Upper lobe of left lung (tissue), 6 donors: ENCODE measurements at regions not wholly inside any gene's neighbourhood (a gene's known extent, or its start where the extent isn't known, plus 50 kb on each side); places are given as distances from the start of the nearest gene placed in this dataset.

Experiments used
- ATAC-seq, 2 donors: fragments of 200-7000 bp; cut with Tn5 transposase; one replicate each; pipeline ENCODE4 v1.9.1; 2022; ENCODE audit warnings: mild to moderate bottlenecking in 2 of 2, moderate library complexity in 2 of 2; ENCODE audit not compliant: low FRiP score in 2 of 2
- DNase-seq, 2 donors: peaks; one replicate each; pipeline ENCODE4 v3.0.0-alpha.2; 2019 to 2020
- H3K27ac ChIP-seq, 4 donors: fragments of 200-600 bp; sonication (generic); one replicate each; pipeline ENCODE4 v1.5.1; 2016 to 2019
- H3K27me3 ChIP-seq, 4 donors: fragments of 200-600 bp; sonication (generic); one replicate each; pipeline ENCODE4 v1.5.1; 2017 to 2019
- H3K36me3 ChIP-seq, 4 donors: fragments of 200-600 bp; sonication (generic); one replicate each; pipeline ENCODE4 v1.5.1; 2016 to 2019
- H3K4me1 ChIP-seq, 4 donors: fragments of 200-600 bp; sonication (generic); one replicate each; pipeline ENCODE4 v1.5.1; 2018 to 2019
- H3K4me3 ChIP-seq, 4 donors: fragments of 200-600 bp; sonication (generic); one replicate each; pipeline ENCODE4 v1.5.1; 2017 to 2019; ENCODE audit warnings: mild to moderate bottlenecking in 2 of 4, moderate library complexity in 1 of 4
- H3K9me3 ChIP-seq, 4 donors: fragments of 200-600 bp; sonication (generic); one replicate each; pipeline ENCODE4 v1.5.1; 2018 to 2019
- EP300 ChIP-seq, 4 donors: sonication (generic); formaldehyde crosslinking; IDR thresholded peaks; one replicate each; pipeline ENCODE4 v1.5.1; 2017; ENCODE audit warnings: antibody characterized with exemption in 4 of 4, control low read depth in 2 of 4
- POLR2A ChIP-seq, 4 donors: fragments of 450-650 bp; IDR thresholded peaks; one replicate each; pipeline ENCODE4 v1.5.1; 2016 to 2017; ENCODE audit warnings: antibody characterized with exemption in 4 of 4, mild to moderate bottlenecking in 2 of 4
- POLR2AphosphoS5 ChIP-seq, 2 donors: sonication (generic); formaldehyde crosslinking; IDR thresholded peaks; one replicate each; pipeline ENCODE4 v1.5.1; 2017; ENCODE audit warnings: antibody characterized with exemption in 2 of 2
- WGBS, 2 donors: methylation state at CpG; one replicate each; pipeline ENCODE4 v1.1.5; 2017 to 2018; 5-methylcytosine and 5-hydroxymethylcytosine counted together
- TF ChIP-seq, protein P1 (sequence below), 6 experiments: fragments of 450-650 bp in 4 of 6; fragments of 200-600 bp in 2 of 6; sonication (generic) in 2 of 6; IDR thresholded peaks; one replicate each; pipeline ENCODE4 v1.5.1; 2016 to 2019; ENCODE audit warnings: antibody characterized with exemption in 6 of 6
- donor health status: DM: no; HTN: no; CAD: no; lungs with moderate emphysema.
- donor health status: DM: no; HTN: yes; CAD: no; lungs with severe emphysema.

DNA sequence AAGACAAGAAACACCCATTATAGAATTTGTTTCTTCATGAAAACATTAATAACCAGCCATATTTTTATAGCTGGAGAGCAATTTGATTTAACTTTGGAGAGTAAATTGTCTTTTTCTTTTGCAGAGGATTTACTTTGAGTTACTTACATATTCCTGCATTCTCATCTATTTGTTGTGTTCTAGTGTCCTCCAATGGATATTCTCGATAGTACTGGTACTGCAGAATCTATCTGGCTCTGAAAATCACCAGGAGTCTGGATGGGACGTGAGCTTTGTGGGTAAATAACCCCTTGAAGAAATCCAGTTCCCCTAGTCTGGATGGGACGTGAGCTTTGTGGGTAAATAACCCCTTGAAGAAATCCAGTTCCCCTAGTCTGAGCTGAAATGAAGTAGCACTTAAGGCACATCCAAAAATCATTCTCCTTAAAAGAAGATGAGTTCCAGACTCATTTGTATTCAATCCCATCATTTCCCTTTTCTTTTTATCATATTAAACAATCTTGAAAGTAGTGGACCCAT, 294.1 kb upstream of the UBE2E2 start:
- Histone ChIP-seq H3K4me3 (no peak overlapping the region), H3K36me3 (no peaks in the 10 kb centered on the region), H3K9me3 (no peaks in the 10 kb centered on the region), H3K27ac (no peak overlapping the region), H3K4me1 (no peaks in the 10 kb centered on the region), H3K27me3 (no peaks in the 10 kb centered on the region)
- no peak for DNase-seq
- no peak for ATAC-seq
- TF ChIP-seq, protein P1, sequence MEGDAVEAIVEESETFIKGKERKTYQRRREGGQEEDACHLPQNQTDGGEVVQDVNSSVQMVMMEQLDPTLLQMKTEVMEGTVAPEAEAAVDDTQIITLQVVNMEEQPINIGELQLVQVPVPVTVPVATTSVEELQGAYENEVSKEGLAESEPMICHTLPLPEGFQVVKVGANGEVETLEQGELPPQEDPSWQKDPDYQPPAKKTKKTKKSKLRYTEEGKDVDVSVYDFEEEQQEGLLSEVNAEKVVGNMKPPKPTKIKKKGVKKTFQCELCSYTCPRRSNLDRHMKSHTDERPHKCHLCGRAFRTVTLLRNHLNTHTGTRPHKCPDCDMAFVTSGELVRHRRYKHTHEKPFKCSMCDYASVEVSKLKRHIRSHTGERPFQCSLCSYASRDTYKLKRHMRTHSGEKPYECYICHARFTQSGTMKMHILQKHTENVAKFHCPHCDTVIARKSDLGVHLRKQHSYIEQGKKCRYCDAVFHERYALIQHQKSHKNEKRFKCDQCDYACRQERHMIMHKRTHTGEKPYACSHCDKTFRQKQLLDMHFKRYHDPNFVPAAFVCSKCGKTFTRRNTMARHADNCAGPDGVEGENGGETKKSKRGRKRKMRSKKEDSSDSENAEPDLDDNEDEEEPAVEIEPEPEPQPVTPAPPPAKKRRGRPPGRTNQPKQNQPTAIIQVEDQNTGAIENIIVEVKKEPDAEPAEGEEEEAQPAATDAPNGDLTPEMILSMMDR (IDR thresholded peaks at IDR 0.05): no peak
- TF ChIP-seq POLR2A (IDR thresholded peaks at IDR 0.05) (no peak), EP300 (IDR thresholded peaks at IDR 0.05) (no peak), POLR2AphosphoS5 (IDR thresholded peaks at IDR 0.05) (no peak)
- WGBS, 2 donors: 72% methylated on average over 3 of the region's 3 CpGs

DNA sequence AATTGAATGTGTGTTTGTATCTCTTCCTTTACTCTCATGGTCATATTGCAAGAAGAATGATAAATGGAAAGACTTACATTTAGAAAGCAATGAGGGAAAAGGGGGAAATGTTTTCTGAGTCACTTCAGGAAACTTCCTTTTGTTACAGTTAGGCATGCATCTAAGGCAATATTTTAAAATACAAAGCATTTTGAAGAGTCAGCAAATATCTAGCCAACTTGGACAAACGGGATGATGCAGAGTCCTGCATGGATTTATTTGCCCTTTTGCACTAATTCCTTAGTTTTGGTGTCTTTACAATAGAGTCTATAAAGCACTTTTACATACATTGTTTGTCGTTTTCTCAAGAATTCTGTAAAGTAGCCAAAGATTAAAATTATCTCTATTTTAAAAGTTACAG, 286.2 kb upstream of the UBE2E2 start:
- 62 to 66% methylated on average over 2 of the region's 2 CpGs for WGBS, 2 donors

DNA sequence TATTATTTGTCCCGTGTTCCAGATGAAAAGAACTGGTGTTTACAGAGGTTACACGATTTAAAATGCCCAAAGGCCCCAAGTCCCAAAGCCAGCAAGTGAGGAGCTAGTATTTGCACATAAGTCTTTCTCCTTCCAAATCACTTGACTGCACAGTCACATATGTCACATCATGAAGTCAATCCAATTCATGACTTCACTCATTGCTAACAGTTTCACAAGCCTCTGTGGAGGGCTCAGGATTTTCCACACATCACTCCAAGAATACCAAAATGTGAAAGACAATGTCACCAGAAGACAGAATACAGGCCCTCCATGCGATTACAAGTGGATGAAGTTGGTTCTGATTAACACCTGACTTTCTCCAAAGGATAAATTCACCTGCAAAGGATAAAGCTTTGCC, 283.1 kb upstream of the UBE2E2 start:
- no peak for DNase-seq
- H3K4me3 ChIP-seq: no peak overlapping the region
- H3K9me3 ChIP-seq: no peaks in the 10 kb centered on the region
- H3K27ac ChIP-seq: no peak overlapping the region
- no peaks in the 10 kb centered on the region for H3K4me1 ChIP-seq
- TF ChIP-seq POLR2A (IDR thresholded peaks at IDR 0.05): no peak
- no peak for TF ChIP-seq POLR2AphosphoS5 (IDR thresholded peaks at IDR 0.05)
- TF ChIP-seq EP300 (IDR thresholded peaks at IDR 0.05): no peak
- TF ChIP-seq, protein P1 (IDR thresholded peaks at IDR 0.05): no peak
- H3K27me3 ChIP-seq: no peaks in the 10 kb centered on the region
- no peaks in the 10 kb centered on the region for H3K36me3 ChIP-seq
- WGBS, 2 donors: 83 to 85% methylated on average over 3 of the region's 3 CpGs
- ATAC-seq: no peak

More for the DNA sequence above, 286.2 kb upstream of the UBE2E2 start:
- H3K36me3 ChIP-seq: no peaks in the 10 kb centered on the region
- no peak overlapping the region for H3K4me3 ChIP-seq
- no peaks in the 10 kb centered on the region for H3K9me3 ChIP-seq
- ATAC-seq (no peak), DNase-seq (no peak)
- no peaks in the 10 kb centered on the region for H3K27me3 ChIP-seq
- H3K4me1 ChIP-seq: no peaks in the 10 kb centered on the region
- no peak overlapping the region for H3K27ac ChIP-seq
- TF ChIP-seq EP300 (IDR thresholded peaks at IDR 0.05): no peak
- TF ChIP-seq POLR2AphosphoS5 (IDR thresholded peaks at IDR 0.05): no peak
- TF ChIP-seq, protein P1 (IDR thresholded peaks at IDR 0.05): no peak
- no peak for TF ChIP-seq POLR2A (IDR thresholded peaks at IDR 0.05)

DNA sequence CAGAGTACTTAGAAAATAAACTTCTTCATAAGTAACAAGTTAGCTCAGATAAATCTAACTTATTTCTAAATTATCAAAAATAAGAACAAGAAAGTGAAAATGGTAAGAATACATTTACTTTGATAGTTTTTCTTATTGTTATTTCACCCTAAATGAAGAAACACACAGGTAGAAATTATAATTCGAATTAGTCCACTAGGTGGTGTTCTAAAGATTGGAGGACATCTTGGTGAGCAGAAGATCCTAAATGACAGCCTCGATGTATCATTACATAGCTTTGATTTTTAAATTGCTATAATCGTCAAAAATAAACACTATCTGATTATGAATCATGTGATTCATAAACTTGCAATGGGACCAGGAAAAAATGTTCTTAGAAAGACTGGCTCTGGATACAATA, 280.8 kb upstream of the UBE2E2 start:
- ATAC-seq (no peak), DNase-seq (no peak)
- Histone ChIP-seq H3K9me3 (no peaks in the 10 kb centered on the region), H3K4me1 (no peaks in the 10 kb centered on the region), H3K4me3 (no peak overlapping the region), H3K27ac (no peak overlapping the region), H3K27me3 (no peaks in the 10 kb centered on the region), H3K36me3 (no peaks in the 10 kb centered on the region)
- WGBS, 2 donors: 44 to 49% methylated on average over 3 of the region's 3 CpGs
- TF ChIP-seq EP300 (IDR thresholded peaks at IDR 0.05): no peak
- TF ChIP-seq, protein P1 (IDR thresholded peaks at IDR 0.05): no peak
- TF ChIP-seq POLR2AphosphoS5 (IDR thresholded peaks at IDR 0.05): no peak
- TF ChIP-seq POLR2A (IDR thresholded peaks at IDR 0.05): no peak

DNA sequence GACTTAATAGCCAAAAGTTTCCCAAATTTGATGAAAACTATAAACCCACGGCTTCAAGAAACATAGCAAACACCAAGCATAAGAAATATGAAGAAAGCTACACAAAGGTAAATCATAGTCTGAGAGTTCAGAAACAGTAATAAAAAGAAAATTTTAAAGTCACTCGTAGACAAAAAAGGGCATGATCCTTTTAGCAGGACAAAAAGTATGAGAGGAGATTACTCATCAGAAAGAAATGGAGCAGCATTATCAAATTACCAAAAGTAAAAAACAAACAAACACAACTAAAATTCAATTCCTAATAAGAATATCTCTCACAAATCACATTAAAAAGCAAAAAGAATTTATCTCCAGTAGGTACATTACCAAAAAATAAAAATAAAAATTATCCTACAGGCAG, 279.4 kb upstream of the UBE2E2 start:
- no peak overlapping the region for H3K4me3 ChIP-seq
- no peak overlapping the region for H3K27ac ChIP-seq
- no peak for DNase-seq
- 86% methylated on average over 2 of the region's 2 CpGs for WGBS, 2 donors
- H3K36me3 ChIP-seq: no peaks in the 10 kb centered on the region
- H3K9me3 ChIP-seq: no peaks in the 10 kb centered on the region
- TF ChIP-seq POLR2A (IDR thresholded peaks at IDR 0.05) (no peak), EP300 (IDR thresholded peaks at IDR 0.05) (no peak), POLR2AphosphoS5 (IDR thresholded peaks at IDR 0.05) (no peak)
- TF ChIP-seq, protein P1 (IDR thresholded peaks at IDR 0.05): no peak
- no peaks in the 10 kb centered on the region for H3K4me1 ChIP-seq
- ATAC-seq: no peak
- no peaks in the 10 kb centered on the region for H3K27me3 ChIP-seq
